ENCODE measurements at regions not wholly inside any gene's neighbourhood (a gene's known extent, or its start where the extent isn't known, plus 50 kb on each side); places are given as distances from the start of the nearest gene placed in this dataset.

DNA sequence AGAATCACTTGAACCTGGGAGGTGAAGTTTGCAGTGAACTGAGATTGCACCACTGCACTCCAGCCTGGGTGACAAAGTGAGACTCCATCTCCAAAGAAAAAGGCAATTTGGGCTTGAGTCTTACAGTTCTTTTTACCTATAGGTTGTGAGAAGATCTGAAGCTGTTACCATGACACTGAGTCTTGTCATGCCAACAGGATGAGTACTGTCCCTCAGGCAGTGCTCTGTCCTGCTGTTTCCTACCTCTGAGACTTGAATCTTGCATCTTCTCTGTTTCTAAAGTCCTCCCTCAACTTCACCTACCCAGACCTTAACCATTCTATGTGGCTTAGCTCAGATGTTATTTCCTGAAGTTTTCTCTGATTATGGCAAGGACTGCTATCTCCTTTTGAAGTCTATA lies 400.8 kb upstream of the PRICKLE1 start:
- intact Hi-C loops (cut with micrococcal nuclease; ENCODE audit: unreplicated experiment): no loop called here
- H2AFZ ChIP-seq (ENCODE audit: control insufficient read depth, low read depth, low read length): no peak overlapping the region
- H3K27ac ChIP-seq (ENCODE audit: control insufficient read depth, insufficient read depth): no peak overlapping the region
- no peak for DNase-seq (ENCODE audit: low read depth, low spot score)
- no TSS peak for BruUV-seq (replicated peaks)
- POLR2A ChIA-PET: no interaction called here
- RAD21 ChIA-PET (ENCODE audit: unreplicated experiment): no interaction called here
- SMC1A ChIA-PET (ENCODE audit: uncharacterized antibody, unreplicated experiment): no interaction called here
- no peaks in the 10 kb centered on the region for H3K79me2 ChIP-seq (ENCODE audit: control insufficient read depth, insufficient read depth, low read length)
- H3K4me3 ChIP-seq: no peak overlapping the region
- CTCF ChIA-PET: no interaction called here
- no peaks in the 10 kb centered on the region for H3K4me1 ChIP-seq (ENCODE audit: control insufficient read depth, insufficient read depth, low read length)
- ATAC-seq: no peak
- H3K27me3 ChIP-seq (replicated peaks in 1 of 2; ENCODE audit: control insufficient read depth in 2 of 2, insufficient read depth in 2 of 2, low read length in 1 of 2): no peaks in the 10 kb centered on the region
- no peak overlapping the region for H3K9ac ChIP-seq (ENCODE audit: control insufficient read depth, insufficient read depth, low read length)
- no peaks in the 10 kb centered on the region for H3K9me3 ChIP-seq (replicated peaks; ENCODE audit: control insufficient read depth, insufficient read depth, low read length)
- H3K4me2 ChIP-seq (ENCODE audit: control insufficient read depth, insufficient read depth): no peak overlapping the region
- TF ChIP-seq EZH2 (IDR thresholded peaks at IDR 0.05; ENCODE audit: borderline replicate concordance, control insufficient read depth, low read depth, low read length) (no peak), TBL1XR1 (IDR thresholded peaks at IDR 0.05; ENCODE audit: low read depth, low read length) (no peak), PKNOX1 (IDR thresholded peaks at IDR 0.05) (no peak), ZSCAN29 (IDR thresholded peaks at IDR 0.05) (no peak), TARDBP (IDR thresholded peaks at IDR 0.05; ENCODE audit: borderline replicate concordance) (no peak), CREB1 (IDR thresholded peaks at IDR 0.05; ENCODE audit: low read depth) (no peak), TCF7 (IDR thresholded peaks at IDR 0.05; ENCODE audit: borderline replicate concordance) (no peak), HDGF (IDR thresholded peaks at IDR 0.05) (no peak), HCFC1 (IDR thresholded peaks at IDR 0.05; ENCODE audit: low read length) (no peak), CHD2 (IDR thresholded peaks at IDR 0.05; ENCODE audit: borderline replicate concordance, low read depth, low read length) (no peak), MEF2A (IDR thresholded peaks at IDR 0.05; ENCODE audit: insufficient read depth, low read depth, low read length) (no peak), ZNF24 (IDR thresholded peaks at IDR 0.05) (no peak)
- TF ChIP-seq, protein P1, sequence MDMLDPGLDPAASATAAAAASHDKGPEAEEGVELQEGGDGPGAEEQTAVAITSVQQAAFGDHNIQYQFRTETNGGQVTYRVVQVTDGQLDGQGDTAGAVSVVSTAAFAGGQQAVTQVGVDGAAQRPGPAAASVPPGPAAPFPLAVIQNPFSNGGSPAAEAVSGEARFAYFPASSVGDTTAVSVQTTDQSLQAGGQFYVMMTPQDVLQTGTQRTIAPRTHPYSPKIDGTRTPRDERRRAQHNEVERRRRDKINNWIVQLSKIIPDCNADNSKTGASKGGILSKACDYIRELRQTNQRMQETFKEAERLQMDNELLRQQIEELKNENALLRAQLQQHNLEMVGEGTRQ (IDR thresholded peaks at IDR 0.05; ENCODE audit: borderline replicate concordance, low read depth, low read length): no peak
- TF ChIP-seq, protein P2, sequence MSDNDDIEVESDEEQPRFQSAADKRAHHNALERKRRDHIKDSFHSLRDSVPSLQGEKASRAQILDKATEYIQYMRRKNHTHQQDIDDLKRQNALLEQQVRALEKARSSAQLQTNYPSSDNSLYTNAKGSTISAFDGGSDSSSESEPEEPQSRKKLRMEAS (IDR thresholded peaks at IDR 0.05; ENCODE audit: low read depth, low read length): no peak
- TF ChIP-seq, protein P3, sequence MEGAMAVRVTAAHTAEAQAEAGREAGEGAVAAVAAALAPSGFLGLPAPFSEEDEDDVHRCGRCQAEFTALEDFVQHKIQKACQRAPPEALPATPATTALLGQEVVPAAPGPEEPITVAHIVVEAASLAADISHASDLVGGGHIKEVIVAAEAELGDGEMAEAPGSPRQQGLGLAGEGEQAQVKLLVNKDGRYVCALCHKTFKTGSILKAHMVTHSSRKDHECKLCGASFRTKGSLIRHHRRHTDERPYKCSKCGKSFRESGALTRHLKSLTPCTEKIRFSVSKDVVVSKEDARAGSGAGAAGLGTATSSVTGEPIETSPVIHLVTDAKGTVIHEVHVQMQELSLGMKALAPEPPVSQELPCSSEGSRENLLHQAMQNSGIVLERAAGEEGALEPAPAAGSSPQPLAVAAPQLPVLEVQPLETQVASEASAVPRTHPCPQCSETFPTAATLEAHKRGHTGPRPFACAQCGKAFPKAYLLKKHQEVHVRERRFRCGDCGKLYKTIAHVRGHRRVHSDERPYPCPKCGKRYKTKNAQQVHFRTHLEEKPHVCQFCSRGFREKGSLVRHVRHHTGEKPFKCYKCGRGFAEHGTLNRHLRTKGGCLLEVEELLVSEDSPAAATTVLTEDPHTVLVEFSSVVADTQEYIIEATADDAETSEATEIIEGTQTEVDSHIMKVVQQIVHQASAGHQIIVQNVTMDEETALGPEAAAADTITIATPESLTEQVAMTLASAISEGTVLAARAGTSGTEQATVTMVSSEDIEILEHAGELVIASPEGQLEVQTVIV (IDR thresholded peaks at IDR 0.05; ENCODE audit: borderline replicate concordance, partially characterized antibody): no peak
- in situ Hi-C loops (cut with MboI): no loop called here
- no peak for FAIRE-seq
- H4K20me1 ChIP-seq (ENCODE audit: control insufficient read depth, insufficient read depth): no peaks in the 10 kb centered on the region
- H3K36me3 ChIP-seq (ENCODE audit: control insufficient read depth in 2 of 2, insufficient read depth in 2 of 2, low read length in 1 of 2): no peaks in the 10 kb centered on the region

Measured in GM12878 (cell line).